ENCODE measurements at regions not wholly inside any gene's neighbourhood (a gene's known extent, or its start where the extent isn't known, plus 50 kb on each side); places are given as distances from the start of the nearest gene placed in this dataset.
"Not testable (repeated sequence)": the region's sequence is repeated elsewhere in the genome, so short reads cannot be mapped to it uniquely, and the experiment has no call there.

GRCh38 chr6:74256381-74256780 lies 560.4 kb downstream of the CD109 start:
- DNase-seq (ENCODE audit: low read depth in 2 of 3, low spot score in 2 of 3) = no peak

- not testable (repeated sequence) for DNase-seq (ENCODE audit: low read depth in 2 of 3, low spot score in 2 of 3)
Measured at GRCh38 chr6:74255007-74255406, 559.0 kb downstream of the CD109 start.

GRCh38 chr6:74254147-74254546 lies 558.1 kb downstream of the CD109 start:
- DNase-seq (ENCODE audit: low read depth in 2 of 3, low spot score in 2 of 3) = not testable (repeated sequence)

- no peak for DNase-seq (ENCODE audit: low read depth in 2 of 3, low spot score in 2 of 3)
Measured at GRCh38 chr6:74253261-74253660, 557.3 kb downstream of the CD109 start.

GRCh38 chr6:74250161-74250818 lies 554.3 kb downstream of the CD109 start:
- DNase-seq (ENCODE audit: low read depth in 2 of 3, low spot score in 2 of 3) = no peak

GRCh38 chr6:74249658-74250057 lies 553.7 kb downstream of the CD109 start:
- no peak for DNase-seq (ENCODE audit: low read depth in 2 of 3, low spot score in 2 of 3)

GRCh38 chr6:74248966-74249365 lies 553.0 kb downstream of the CD109 start:
- no peak for DNase-seq (ENCODE audit: low read depth in 2 of 3, low spot score in 2 of 3)

- DNase-seq (ENCODE audit: low read depth in 2 of 3, low spot score in 2 of 3) = no peak
Measured at GRCh38 chr6:74222768-74223333, 526.8 kb downstream of the CD109 start.

- DNase-seq (ENCODE audit: low read depth in 2 of 3, low spot score in 2 of 3) = no peak
Measured at GRCh38 chr6:74213995-74214394, 518.0 kb downstream of the CD109 start.

- DNase-seq (ENCODE audit: low read depth in 2 of 3, low spot score in 2 of 3) = no peak
Measured at GRCh38 chr6:74208239-74208638, 512.2 kb downstream of the CD109 start.

- DNase-seq (ENCODE audit: low read depth in 2 of 3, low spot score in 2 of 3) = no peak
Measured at GRCh38 chr6:74199215-74199915, 503.4 kb downstream of the CD109 start.

- no peak for DNase-seq (ENCODE audit: low read depth in 2 of 3, low spot score in 2 of 3)
Measured at GRCh38 chr6:74197310-74197709, 501.3 kb downstream of the CD109 start.

- DNase-seq (ENCODE audit: low read depth in 2 of 3, low spot score in 2 of 3) = no peak
Measured at GRCh38 chr6:74187811-74188210, 491.8 kb downstream of the CD109 start.

GRCh38 chr6:74182992-74183391 lies 487.0 kb downstream of the CD109 start:
- DNase-seq (ENCODE audit: low read depth in 2 of 3, low spot score in 2 of 3) = no peak

- DNase-seq (ENCODE audit: low read depth in 2 of 3, low spot score in 2 of 3) = no peak
Measured at GRCh38 chr6:74181471-74181870, 485.5 kb downstream of the CD109 start.

GRCh38 chr6:74177506-74177905 lies 481.5 kb downstream of the CD109 start:
- DNase-seq (ENCODE audit: low read depth in 2 of 3, low spot score in 2 of 3) = no peak

- not testable (repeated sequence) for DNase-seq (ENCODE audit: low read depth in 2 of 3, low spot score in 2 of 3)
Measured at GRCh38 chr6:74170550-74170949, 474.5 kb downstream of the CD109 start.

- DNase-seq (ENCODE audit: low read depth in 2 of 3, low spot score in 2 of 3) = no peak
Measured at GRCh38 chr6:74170118-74170517, 474.1 kb downstream of the CD109 start.

- no peak for DNase-seq (ENCODE audit: low read depth in 2 of 3, low spot score in 2 of 3)
Measured at GRCh38 chr6:74167976-74168375, 472.0 kb downstream of the CD109 start.

- DNase-seq (ENCODE audit: low read depth in 2 of 3, low spot score in 2 of 3) = no peak
Measured at GRCh38 chr6:74167511-74167910, 471.5 kb downstream of the CD109 start.

- no peak for DNase-seq (ENCODE audit: low read depth in 2 of 3, low spot score in 2 of 3)
Measured at GRCh38 chr6:74166849-74167248, 470.8 kb downstream of the CD109 start.

GRCh38 chr6:74161380-74161779 lies 465.4 kb downstream of the CD109 start:
- no peak for DNase-seq (ENCODE audit: low read depth in 2 of 3, low spot score in 2 of 3)

All from hematopoietic multipotent progenitor cell (in vitro differentiated cells).